H9 (cell line): ENCODE measurements at regions not wholly inside any gene's neighbourhood (a gene's known extent, or its start where the extent isn't known, plus 50 kb on each side); places are given as distances from the start of the nearest gene placed in this dataset.

ENCODE experiments used
- DNase-seq: peaks from one replicate; pipeline ENCODE4 v3.0.0-alpha.2; 2017
- H2AFZ ChIP-seq: one replicate; pipeline ENCODE4 v1.6.1; 2013; ENCODE audit warnings: mild to moderate bottlenecking, low read length, control low read depth, moderate library complexity
- H2AK5ac ChIP-seq: 2 replicates; pipeline ENCODE4 v1.6.1; 2013; ENCODE audit warnings: low read length, control low read depth, mixed read lengths; ENCODE audit not compliant: insufficient read length
- H2BK120ac ChIP-seq: one replicate; pipeline ENCODE4 v1.6.1; 2013; ENCODE audit warnings: low read depth, mild to moderate bottlenecking, low read length, control low read depth, inconsistent platforms; ENCODE audit not compliant: poor library complexity, severe bottlenecking
- H2BK12ac ChIP-seq: 2 replicates; pipeline ENCODE4 v1.6.1; 2013; ENCODE audit warnings: low read length, control low read depth, mixed read lengths, low read depth; ENCODE audit not compliant: insufficient read length
- H2BK15ac ChIP-seq: 2 replicates; pipeline ENCODE4 v1.6.1; 2013; ENCODE audit warnings: low read depth, low read length, control low read depth
- H2BK20ac ChIP-seq: one replicate; pipeline ENCODE4 v1.6.1; 2013; ENCODE audit warnings: low read depth, mild to moderate bottlenecking, low read length, control low read depth, inconsistent platforms; ENCODE audit not compliant: poor library complexity, severe bottlenecking
- H2BK5ac ChIP-seq: 2 replicates; pipeline ENCODE4 v1.6.1; 2013; ENCODE audit warnings: low read length, control low read depth, mixed read lengths; ENCODE audit not compliant: insufficient read length
- H3K14ac ChIP-seq: 2 replicates; pipeline ENCODE4 v1.6.1; 2013; ENCODE audit warnings: low read length, control low read depth; ENCODE audit not compliant: insufficient read depth
- H3K18ac ChIP-seq: 2 replicates; pipeline ENCODE4 v1.6.1; 2013; ENCODE audit warnings: low read depth, mild to moderate bottlenecking, mixed read lengths, low read length, control low read depth; ENCODE audit not compliant: insufficient read length
- H3K23ac ChIP-seq: 2 replicates; pipeline ENCODE4 v1.6.1; 2013; ENCODE audit warnings: low read length, control low read depth, mixed read lengths, low read depth; ENCODE audit not compliant: insufficient read length
- H3K23me2 ChIP-seq: 2 replicates; pipeline ENCODE4 v1.6.1; 2013; ENCODE audit warnings: low read depth, mild to moderate bottlenecking, mixed read lengths, low read length, control low read depth; ENCODE audit not compliant: insufficient read length, poor library complexity, severe bottlenecking
- H3K27ac ChIP-seq: 2 replicates; pipeline ENCODE4 v1.5.1; 2013; ENCODE audit warnings: low read length, control low read depth, mixed read lengths, low read depth; ENCODE audit not compliant: insufficient read length
- H3K27me3 ChIP-seq: 2 replicates; pipeline ENCODE4 v1.6.1; 2013; ENCODE audit warnings: low read length, control low read depth, inconsistent platforms; ENCODE audit not compliant: insufficient read depth
- H3K4ac ChIP-seq: 2 replicates; pipeline ENCODE4 v1.6.1; 2013; ENCODE audit warnings: low read depth, mild to moderate bottlenecking, control low read depth, inconsistent platforms, low read length, moderate library complexity
- H3K4me1 ChIP-seq: 2 replicates; pipeline ENCODE4 v1.6.1; 2013; ENCODE audit warnings: low read length, control low read depth, inconsistent platforms; ENCODE audit not compliant: insufficient read depth
- H3K4me2 ChIP-seq: 2 replicates; pipeline ENCODE4 v1.6.1; 2013; ENCODE audit warnings: low read length, control low read depth, mixed read lengths; ENCODE audit not compliant: insufficient read length, insufficient read depth
- H3K56ac ChIP-seq: 2 replicates; pipeline ENCODE4 v1.6.1; 2013; ENCODE audit warnings: low read depth, mild to moderate bottlenecking, mixed read lengths, low read length, control low read depth; ENCODE audit not compliant: insufficient read length
- H3K79me1 ChIP-seq: 2 replicates; pipeline ENCODE4 v1.6.1; 2013; ENCODE audit warnings: low read depth, mild to moderate bottlenecking, moderate library complexity, low read length, control low read depth, inconsistent platforms; ENCODE audit not compliant: insufficient read depth, poor library complexity, severe bottlenecking
- H3K79me2 ChIP-seq: 2 replicates; pipeline ENCODE4 v1.6.1; 2013; ENCODE audit warnings: low read length, control low read depth, inconsistent platforms; ENCODE audit not compliant: insufficient read depth
- H3K9ac ChIP-seq: 2 replicates; pipeline ENCODE4 v1.6.1; 2013; ENCODE audit warnings: low read length, control low read depth, mixed read lengths; ENCODE audit not compliant: insufficient read length; ENCODE audit errors: extremely low read depth
- H3K9me3 ChIP-seq: one replicate; pipeline ENCODE4 v1.6.1; 2013; ENCODE audit warnings: low read depth, low read length, inconsistent platforms; ENCODE audit not compliant: control insufficient read depth
- H3T11ph ChIP-seq: one replicate; pipeline ENCODE4 v1.6.1; 2013; ENCODE audit warnings: mild to moderate bottlenecking, low read length, control low read depth, inconsistent platforms
- H4K20me1 ChIP-seq: one replicate; pipeline ENCODE4 v1.6.1; 2013; ENCODE audit not compliant: control insufficient read depth, insufficient read length, insufficient read depth
- H4K5ac ChIP-seq: 2 replicates; pipeline ENCODE4 v1.6.1; 2013; ENCODE audit warnings: low read depth, mild to moderate bottlenecking, mixed read lengths, low read length, control low read depth; ENCODE audit not compliant: insufficient read length
- H4K8ac ChIP-seq: replicated peaks from 2 replicates; pipeline ENCODE4 v1.6.1; 2013; ENCODE audit warnings: low read length, control low read depth, mixed read lengths, low read depth; ENCODE audit not compliant: insufficient read length
- H4K91ac ChIP-seq: 2 replicates; pipeline ENCODE4 v1.6.1; 2013; ENCODE audit warnings: low read depth, mild to moderate bottlenecking, moderate library complexity, mixed read lengths, low read length, control low read depth; ENCODE audit not compliant: insufficient read length
- H3K27ac Mint-ChIP-seq, 3 experiments: 2 replicates in 2 of 3; 3 replicates in 1 of 3; pipeline ENCODE4 v1.8.0; 2020 to 2021; ENCODE audit warnings: mixed read lengths in 3 of 3, mild to moderate bottlenecking in 1 of 3, moderate library complexity in 1 of 3
- H3K27me3 Mint-ChIP-seq: 2 replicates; pipeline ENCODE4 v1.8.0; 2021; ENCODE audit warnings: low read depth, mild to moderate bottlenecking, moderate library complexity, mixed read lengths
- H3K36me3 Mint-ChIP-seq, 3 experiments: 2 replicates in 2 of 3; 3 replicates in 1 of 3; pipeline ENCODE4 v1.8.0; 2020 to 2021; ENCODE audit warnings: low read depth in 3 of 3, mixed read lengths in 3 of 3; ENCODE audit not compliant: insufficient read depth in 1 of 3
- H3K4me1 Mint-ChIP-seq, 2 experiments: 2 replicates each; pipeline ENCODE4 v1.8.0; 2020; ENCODE audit warnings: mixed read lengths in 2 of 2
- H3K4me3 Mint-ChIP-seq, 2 experiments: 2 replicates in 1 of 2; 3 replicates in 1 of 2; pipeline ENCODE4 v1.8.0; 2020 to 2021; ENCODE audit warnings: mild to moderate bottlenecking in 2 of 2, mixed read lengths in 2 of 2, moderate library complexity in 1 of 2
- H3K9me3 Mint-ChIP-seq, 2 experiments: 2 replicates in 1 of 2; 3 replicates in 1 of 2; pipeline ENCODE4 v1.8.0; 2020; ENCODE audit warnings: mild to moderate bottlenecking in 2 of 2, mixed read lengths in 2 of 2, moderate library complexity in 1 of 2
- CTCF ChIP-seq: fragments of 200-600 bp; sonication (generic); conservative IDR thresholded peaks from 3 replicates; pipeline ENCODE4 v1.8.0; 2021; ENCODE audit warnings: antibody characterized with exemption, mild to moderate bottlenecking
- whole genome bisulfite sequencing: extraction: QIAGEN DNeasy Blood & Tissue Kit; methylation state at CpG from one replicate; pipeline ENCODE4 v1.1.7; 2013; ENCODE audit warnings: missing lambda C conversion rate, low lambda C conversion rate, mixed read lengths; ENCODE audit not compliant: insufficient read length; ENCODE audit errors: extremely low coverage; 5-methylcytosine and 5-hydroxymethylcytosine counted together

- no CpG with 5 or more reads among the region's 1 CpG for WGBS
- Histone ChIP-seq H3K27me3 (no peaks in the 10 kb centered on the region), H2BK12ac (no peak overlapping the region), H2BK5ac (no peak overlapping the region), H3K14ac (no peak overlapping the region), H4K8ac (no peak overlapping the region), H3K23ac (no peak overlapping the region), H2BK15ac (no peak overlapping the region), H2AK5ac (no peak overlapping the region), H3K27ac (no peak overlapping the region), H3K56ac (no peak overlapping the region), H3T11ph (no peak overlapping the region), H3K9ac (no peak overlapping the region), H4K5ac (no peak overlapping the region), H2BK120ac (no peak overlapping the region), H3K23me2 (no peaks in the 10 kb centered on the region), H3K79me1 (no peaks in the 10 kb centered on the region), H3K4me2 (no peak overlapping the region), H4K20me1 (no peaks in the 10 kb centered on the region), H3K4ac (no peak overlapping the region), H3K79me2 (no peaks in the 10 kb centered on the region), H4K91ac (no peak overlapping the region), H3K9me3 (no peaks in the 10 kb centered on the region), H2BK20ac (no peak overlapping the region), H3K18ac (no peak overlapping the region), H3K4me1 (no peaks in the 10 kb centered on the region), H2AFZ (no peak overlapping the region)
- no peak for DNase-seq
- H3K4me1 Mint-ChIP-seq = no peaks in the 10 kb centered on the region
- H3K27me3 Mint-ChIP-seq = no peaks in the 10 kb centered on the region
- H3K4me3 Mint-ChIP-seq = no peak overlapping the region
- no peaks in the 10 kb centered on the region for H3K36me3 Mint-ChIP-seq
- no peak overlapping the region; a peak in 1 of 7 replicates for H3K27ac Mint-ChIP-seq
- no peak for TF ChIP-seq CTCF
- no peaks in the 10 kb centered on the region; a peak in 1 of 5 replicates for H3K9me3 Mint-ChIP-seq
Observed at GRCh38 chr2:58739033-58739432, 497.9 kb upstream of the FANCL start.
